Liver (tissue), 3 donors: ENCODE measurements at regions not wholly inside any gene's neighbourhood (a gene's known extent, or its start where the extent isn't known, plus 50 kb on each side); places are given as distances from the start of the nearest gene placed in this dataset.

Source experiments
- CTCF ChIP-seq: fragments of 150-350 bp; IDR thresholded peaks from 2 replicates; pipeline ENCODE4 v1.5.1; 2017; ENCODE audit warnings: improper control_type of control experiment, low read depth, low read length; ENCODE audit not compliant: missing input control
- FOXA1 ChIP-seq: IDR thresholded peaks from 2 replicates; pipeline ENCODE4 v1.6.1; 2016; ENCODE audit warnings: antibody characterized with exemption
- GABPA ChIP-seq, 2 donors: IDR thresholded peaks in 1 of 2; conservative IDR thresholded peaks in 1 of 2; 2 replicates each; pipeline ENCODE4 v1.6.1; 2016; ENCODE audit warnings: antibody characterized with exemption in 2 of 2, mild to moderate bottlenecking in 1 of 2, moderate library complexity in 1 of 2
- NR2F2 ChIP-seq: IDR thresholded peaks from 2 replicates; pipeline ENCODE4 v1.6.1; 2016; ENCODE audit warnings: antibody characterized with exemption
- RAD21 ChIP-seq, 2 donors: IDR thresholded peaks; 2 replicates each; pipeline ENCODE4 v1.6.1; 2016; ENCODE audit warnings: antibody characterized with exemption in 2 of 2, mild to moderate bottlenecking in 2 of 2
- RXRA ChIP-seq, 2 donors: IDR thresholded peaks; 2 replicates each; pipeline ENCODE4 v1.6.1; 2017 to 2018; ENCODE audit warnings: antibody characterized with exemption in 2 of 2, mild to moderate bottlenecking in 1 of 2
- SP1 ChIP-seq: IDR thresholded peaks from 2 replicates; pipeline ENCODE4 v1.6.1; 2018; ENCODE audit warnings: antibody characterized with exemption, mild to moderate bottlenecking
- TAF1 ChIP-seq: conservative IDR thresholded peaks from 2 replicates; pipeline ENCODE4 v1.6.1; 2016; ENCODE audit warnings: antibody characterized with exemption, mild to moderate bottlenecking
- YY1 ChIP-seq: IDR thresholded peaks from 2 replicates; pipeline ENCODE4 v1.6.1; 2016; ENCODE audit warnings: antibody characterized with exemption, mild to moderate bottlenecking
- TF ChIP-seq, protein P1 (sequence below): IDR thresholded peaks from 2 replicates; pipeline ENCODE4 v1.6.1; 2016; ENCODE audit warnings: antibody characterized with exemption
- TF ChIP-seq, protein P2 (sequence below): IDR thresholded peaks from 2 replicates; pipeline ENCODE4 v1.6.1; 2016; ENCODE audit warnings: antibody characterized with exemption
- donor health status: healthy.
- donor health status: healthy.

- no peak for TF ChIP-seq CTCF
- no peak for TF ChIP-seq GABPA (IDR thresholded peaks at IDR 0.05 in 1 of 2, conservative IDR thresholded peaks at IDR 0.05 in 1 of 2)
- no peak for TF ChIP-seq RAD21 (IDR thresholded peaks at IDR 0.05)
- TF ChIP-seq YY1: no peak
- TF ChIP-seq, protein P1, sequence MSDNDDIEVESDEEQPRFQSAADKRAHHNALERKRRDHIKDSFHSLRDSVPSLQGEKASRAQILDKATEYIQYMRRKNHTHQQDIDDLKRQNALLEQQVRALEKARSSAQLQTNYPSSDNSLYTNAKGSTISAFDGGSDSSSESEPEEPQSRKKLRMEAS: no peak
- no peak for TF ChIP-seq TAF1
- no peak for TF ChIP-seq NR2F2
- TF ChIP-seq, protein P2, sequence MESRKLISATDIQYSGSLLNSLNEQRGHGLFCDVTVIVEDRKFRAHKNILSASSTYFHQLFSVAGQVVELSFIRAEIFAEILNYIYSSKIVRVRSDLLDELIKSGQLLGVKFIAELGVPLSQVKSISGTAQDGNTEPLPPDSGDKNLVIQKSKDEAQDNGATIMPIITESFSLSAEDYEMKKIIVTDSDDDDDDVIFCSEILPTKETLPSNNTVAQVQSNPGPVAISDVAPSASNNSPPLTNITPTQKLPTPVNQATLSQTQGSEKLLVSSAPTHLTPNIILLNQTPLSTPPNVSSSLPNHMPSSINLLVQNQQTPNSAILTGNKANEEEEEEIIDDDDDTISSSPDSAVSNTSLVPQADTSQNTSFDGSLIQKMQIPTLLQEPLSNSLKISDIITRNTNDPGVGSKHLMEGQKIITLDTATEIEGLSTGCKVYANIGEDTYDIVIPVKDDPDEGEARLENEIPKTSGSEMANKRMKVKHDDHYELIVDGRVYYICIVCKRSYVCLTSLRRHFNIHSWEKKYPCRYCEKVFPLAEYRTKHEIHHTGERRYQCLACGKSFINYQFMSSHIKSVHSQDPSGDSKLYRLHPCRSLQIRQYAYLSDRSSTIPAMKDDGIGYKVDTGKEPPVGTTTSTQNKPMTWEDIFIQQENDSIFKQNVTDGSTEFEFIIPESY: no peak
- TF ChIP-seq FOXA1: no peak
- TF ChIP-seq RXRA (IDR thresholded peaks at IDR 0.05): no peak
- TF ChIP-seq SP1: no peak
These were observed 123.4 kb downstream of the POSTN start for GRCh38 chr13:37475151-37475550.
